ENCODE measurements at regions not wholly inside any gene's neighbourhood (a gene's known extent, or its start where the extent isn't known, plus 50 kb on each side); places are given as distances from the start of the nearest gene placed in this dataset.
"Not testable (repeated sequence)": the region's sequence is repeated elsewhere in the genome, so short reads cannot be mapped to it uniquely, and the experiment has no call there.

DNA sequence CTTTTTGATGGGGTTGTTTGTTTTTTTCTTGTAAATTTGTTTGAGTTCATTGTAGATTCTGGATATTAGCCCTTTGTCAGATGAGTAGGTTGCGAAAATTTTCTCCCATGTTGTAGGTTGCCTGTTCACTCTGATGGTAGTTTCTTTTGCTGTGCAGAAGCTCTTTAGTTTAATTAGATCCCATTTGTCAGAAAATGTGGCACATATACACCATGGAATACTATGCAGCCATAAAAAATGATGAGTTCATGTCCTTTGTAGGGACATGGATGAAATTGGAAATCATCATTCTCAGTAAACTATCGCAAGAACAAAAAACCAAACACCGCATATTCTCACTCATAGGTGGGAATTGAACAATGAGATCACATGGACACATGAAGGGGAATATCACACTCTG is 224.4 kb upstream of the TRIB2 start:
- TF ChIP-seq, protein P1, sequence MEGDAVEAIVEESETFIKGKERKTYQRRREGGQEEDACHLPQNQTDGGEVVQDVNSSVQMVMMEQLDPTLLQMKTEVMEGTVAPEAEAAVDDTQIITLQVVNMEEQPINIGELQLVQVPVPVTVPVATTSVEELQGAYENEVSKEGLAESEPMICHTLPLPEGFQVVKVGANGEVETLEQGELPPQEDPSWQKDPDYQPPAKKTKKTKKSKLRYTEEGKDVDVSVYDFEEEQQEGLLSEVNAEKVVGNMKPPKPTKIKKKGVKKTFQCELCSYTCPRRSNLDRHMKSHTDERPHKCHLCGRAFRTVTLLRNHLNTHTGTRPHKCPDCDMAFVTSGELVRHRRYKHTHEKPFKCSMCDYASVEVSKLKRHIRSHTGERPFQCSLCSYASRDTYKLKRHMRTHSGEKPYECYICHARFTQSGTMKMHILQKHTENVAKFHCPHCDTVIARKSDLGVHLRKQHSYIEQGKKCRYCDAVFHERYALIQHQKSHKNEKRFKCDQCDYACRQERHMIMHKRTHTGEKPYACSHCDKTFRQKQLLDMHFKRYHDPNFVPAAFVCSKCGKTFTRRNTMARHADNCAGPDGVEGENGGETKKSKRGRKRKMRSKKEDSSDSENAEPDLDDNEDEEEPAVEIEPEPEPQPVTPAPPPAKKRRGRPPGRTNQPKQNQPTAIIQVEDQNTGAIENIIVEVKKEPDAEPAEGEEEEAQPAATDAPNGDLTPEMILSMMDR (IDR thresholded peaks at IDR 0.05), result not testable (repeated sequence)
- TF ChIP-seq POLR2AphosphoS5 (IDR thresholded peaks at IDR 0.05), result not testable (repeated sequence)
